Activated CD4-positive, alpha-beta T cell treated with anti-CD3 and anti-CD28 coated beads for 36 hours (primary cell): ENCODE measurements at regions not wholly inside any gene's neighbourhood (a gene's known extent, or its start where the extent isn't known, plus 50 kb on each side); places are given as distances from the start of the nearest gene placed in this dataset.
"Not testable (repeated sequence)": the region's sequence is repeated elsewhere in the genome, so short reads cannot be mapped to it uniquely, and the experiment has no call there.

ENCODE experiments used
- ATAC-seq: fragments of 200-7000 bp; cut with Tn5 transposase; one replicate; pipeline ENCODE4 v1.10.0; 2021; ENCODE audit warnings: mild to moderate bottlenecking, moderate library complexity
- CTCF ChIA-PET: fragments of 350-600 bp; sonication (Branson Sonifier 250); formaldehyde crosslinking; loops from one replicate; lab custom pipeline; 2021; ENCODE audit warnings: antibody characterized with exemption; lab: Charles Lee
- POLR2A ChIA-PET: fragments of 350-600 bp; sonication (Branson Sonifier 250); formaldehyde crosslinking; loops from one replicate; lab custom pipeline; 2021; ENCODE audit warnings: antibody characterized with exemption, inconsistent platforms; lab: Charles Lee
- DNase-seq: peaks from one replicate; pipeline ENCODE4 v3.0.0-alpha.2; 2020
- H3K27ac Mint-ChIP-seq: one replicate; pipeline ENCODE4 v1.8.0; 2021; ENCODE audit warnings: mixed read lengths
- H3K27me3 Mint-ChIP-seq: one replicate; pipeline ENCODE4 v1.8.0; 2021; ENCODE audit warnings: mixed read lengths
- H3K36me3 Mint-ChIP-seq: one replicate; pipeline ENCODE4 v1.8.0; 2021; ENCODE audit warnings: low read depth, mixed read lengths
- H3K4me1 Mint-ChIP-seq: one replicate; pipeline ENCODE4 v1.8.0; 2021; ENCODE audit warnings: mixed read lengths
- H3K4me3 Mint-ChIP-seq: one replicate; pipeline ENCODE4 v1.8.0; 2021; ENCODE audit warnings: mild to moderate bottlenecking, moderate library complexity, mixed read lengths
- H3K9me3 Mint-ChIP-seq: one replicate; pipeline ENCODE4 v1.8.0; 2021; ENCODE audit warnings: low read depth, mixed read lengths
- intact Hi-C, 2 experiments: fragments of 100-400 bp; cut with DNase I in 1 of 2; cut with micrococcal nuclease in 1 of 2; formaldehyde crosslinking; loops; one replicate each; pipeline versions ENCODE4 v1.14.2 to v1.15.1; 2022 to 2024; cut with DNase I, micrococcal nuclease

- intact Hi-C loops, POLR2A ChIA-PET, ATAC-seq, H3K4me1 Mint-ChIP-seq, H3K27me3 Mint-ChIP-seq, H3K27ac Mint-ChIP-seq, H3K36me3 Mint-ChIP-seq, H3K9me3 Mint-ChIP-seq, DNase-seq, CTCF ChIA-PET: not testable (repeated sequence)
- H3K4me3 Mint-ChIP-seq, result peak overlapping the region; percentile 64
Measured at GRCh38 chr1:120557605-120558302, 142.9 kb downstream of the NBPF8 start.

GRCh38 chr1:120558303-120559060, 143.6 kb downstream of the NBPF8 start:
- H3K9me3 Mint-ChIP-seq, CTCF ChIA-PET, H3K4me1 Mint-ChIP-seq, POLR2A ChIA-PET, intact Hi-C loops, H3K27me3 Mint-ChIP-seq, H3K27ac Mint-ChIP-seq, H3K36me3 Mint-ChIP-seq: not testable (repeated sequence)
- DNase-seq (peak; percentile 81), ATAC-seq (peak; percentile 84)
- peak overlapping the region; percentile 67 for H3K4me3 Mint-ChIP-seq

- POLR2A ChIA-PET, DNase-seq, H3K4me1 Mint-ChIP-seq, H3K27me3 Mint-ChIP-seq, intact Hi-C loops, H3K27ac Mint-ChIP-seq, H3K36me3 Mint-ChIP-seq, CTCF ChIA-PET, H3K4me3 Mint-ChIP-seq, H3K9me3 Mint-ChIP-seq: not testable (repeated sequence)
- peak; percentile 12 for ATAC-seq
Measured at GRCh38 chr1:120561767-120562166, 146.9 kb downstream of the NBPF8 start.

GRCh38 chr1:120565396-120565795, 150.6 kb downstream of the NBPF8 start:
- CTCF ChIA-PET, H3K4me1 Mint-ChIP-seq, DNase-seq, POLR2A ChIA-PET, H3K27ac Mint-ChIP-seq, ATAC-seq, H3K4me3 Mint-ChIP-seq, H3K36me3 Mint-ChIP-seq, H3K27me3 Mint-ChIP-seq, H3K9me3 Mint-ChIP-seq, intact Hi-C loops: not testable (repeated sequence)

GRCh38 chr1:120567620-120568019, 152.8 kb downstream of the NBPF8 start:
- DNase-seq, POLR2A ChIA-PET, CTCF ChIA-PET, H3K27ac Mint-ChIP-seq, H3K36me3 Mint-ChIP-seq, H3K27me3 Mint-ChIP-seq, intact Hi-C loops, H3K4me3 Mint-ChIP-seq, H3K4me1 Mint-ChIP-seq, ATAC-seq, H3K9me3 Mint-ChIP-seq: not testable (repeated sequence)

- H3K36me3 Mint-ChIP-seq, CTCF ChIA-PET: not testable (repeated sequence)
Measured at GRCh38 chr1:120575201-120575600, 148.5 kb upstream of the NBPF26 start.

GRCh38 chr1:120582135-120582534, 141.6 kb upstream of the NBPF26 start:
- intact Hi-C loops, H3K4me3 Mint-ChIP-seq, H3K9me3 Mint-ChIP-seq, CTCF ChIA-PET, POLR2A ChIA-PET, H3K36me3 Mint-ChIP-seq, DNase-seq, H3K4me1 Mint-ChIP-seq, H3K27ac Mint-ChIP-seq, H3K27me3 Mint-ChIP-seq, ATAC-seq: not testable (repeated sequence)

More at GRCh38 chr1:120575201-120575600, 148.5 kb upstream of the NBPF26 start:
- ATAC-seq, POLR2A ChIA-PET, H3K9me3 Mint-ChIP-seq, H3K4me3 Mint-ChIP-seq, H3K27ac Mint-ChIP-seq, H3K4me1 Mint-ChIP-seq, intact Hi-C loops, H3K27me3 Mint-ChIP-seq, DNase-seq: not testable (repeated sequence)

GRCh38 chr1:120586053-120586452, 137.7 kb upstream of the NBPF26 start:
- ATAC-seq, DNase-seq, H3K4me1 Mint-ChIP-seq, H3K4me3 Mint-ChIP-seq, H3K36me3 Mint-ChIP-seq, H3K9me3 Mint-ChIP-seq, CTCF ChIA-PET, POLR2A ChIA-PET, H3K27me3 Mint-ChIP-seq, intact Hi-C loops, H3K27ac Mint-ChIP-seq: not testable (repeated sequence)

- CTCF ChIA-PET, POLR2A ChIA-PET, DNase-seq, H3K27ac Mint-ChIP-seq, H3K27me3 Mint-ChIP-seq, H3K4me3 Mint-ChIP-seq, H3K36me3 Mint-ChIP-seq, ATAC-seq, intact Hi-C loops, H3K4me1 Mint-ChIP-seq, H3K9me3 Mint-ChIP-seq: not testable (repeated sequence)
Measured at GRCh38 chr1:120588811-120589210, 134.9 kb upstream of the NBPF26 start.

- intact Hi-C loops, H3K27ac Mint-ChIP-seq, H3K36me3 Mint-ChIP-seq, H3K4me1 Mint-ChIP-seq, H3K9me3 Mint-ChIP-seq, H3K27me3 Mint-ChIP-seq, CTCF ChIA-PET, H3K4me3 Mint-ChIP-seq, POLR2A ChIA-PET, DNase-seq, ATAC-seq: not testable (repeated sequence)
Measured at GRCh38 chr1:120591774-120592173, 132.0 kb upstream of the NBPF26 start.

- H3K27ac Mint-ChIP-seq, POLR2A ChIA-PET, H3K4me3 Mint-ChIP-seq, CTCF ChIA-PET, ATAC-seq, H3K4me1 Mint-ChIP-seq, DNase-seq, H3K36me3 Mint-ChIP-seq, H3K27me3 Mint-ChIP-seq, H3K9me3 Mint-ChIP-seq, intact Hi-C loops: not testable (repeated sequence)
Measured at GRCh38 chr1:120592943-120593342, 130.8 kb upstream of the NBPF26 start.

GRCh38 chr1:120593648-120594047, 130.1 kb upstream of the NBPF26 start:
- CTCF ChIA-PET, result not testable (repeated sequence)

More at GRCh38 chr1:120593648-120594047, 130.1 kb upstream of the NBPF26 start:
- DNase-seq, H3K27ac Mint-ChIP-seq, H3K36me3 Mint-ChIP-seq, H3K9me3 Mint-ChIP-seq, H3K4me1 Mint-ChIP-seq, ATAC-seq, H3K27me3 Mint-ChIP-seq, H3K4me3 Mint-ChIP-seq, intact Hi-C loops, POLR2A ChIA-PET: not testable (repeated sequence)
